Coronary artery (tissue), 2 donors: ENCODE measurements at regions not wholly inside any gene's neighbourhood (a gene's known extent, or its start where the extent isn't known, plus 50 kb on each side); places are given as distances from the start of the nearest gene placed in this dataset.
"Not testable (repeated sequence)": the region's sequence is repeated elsewhere in the genome, so short reads cannot be mapped to it uniquely, and the experiment has no call there.

Experiments
- DNase-seq: peaks from one replicate; pipeline ENCODE4 v3.0.0-alpha.2; 2017; ENCODE audit warnings: low spot score
- H3K27ac ChIP-seq, 2 donors: fragments of 200-600 bp; sonication (generic); one replicate each; pipeline ENCODE4 v1.5.1; 2016 to 2019
- H3K4me3 ChIP-seq: fragments of 200-600 bp; sonication (generic); 2 replicates; pipeline ENCODE4 v1.5.1; 2016; ENCODE audit warnings: mild to moderate bottlenecking, moderate library complexity
- TF ChIP-seq, protein P1 (sequence below): fragments of 200-600 bp; sonication (generic); IDR thresholded peaks from one replicate; pipeline ENCODE4 v1.5.1; 2019; ENCODE audit warnings: antibody characterized with exemption

- TF ChIP-seq, protein P1, sequence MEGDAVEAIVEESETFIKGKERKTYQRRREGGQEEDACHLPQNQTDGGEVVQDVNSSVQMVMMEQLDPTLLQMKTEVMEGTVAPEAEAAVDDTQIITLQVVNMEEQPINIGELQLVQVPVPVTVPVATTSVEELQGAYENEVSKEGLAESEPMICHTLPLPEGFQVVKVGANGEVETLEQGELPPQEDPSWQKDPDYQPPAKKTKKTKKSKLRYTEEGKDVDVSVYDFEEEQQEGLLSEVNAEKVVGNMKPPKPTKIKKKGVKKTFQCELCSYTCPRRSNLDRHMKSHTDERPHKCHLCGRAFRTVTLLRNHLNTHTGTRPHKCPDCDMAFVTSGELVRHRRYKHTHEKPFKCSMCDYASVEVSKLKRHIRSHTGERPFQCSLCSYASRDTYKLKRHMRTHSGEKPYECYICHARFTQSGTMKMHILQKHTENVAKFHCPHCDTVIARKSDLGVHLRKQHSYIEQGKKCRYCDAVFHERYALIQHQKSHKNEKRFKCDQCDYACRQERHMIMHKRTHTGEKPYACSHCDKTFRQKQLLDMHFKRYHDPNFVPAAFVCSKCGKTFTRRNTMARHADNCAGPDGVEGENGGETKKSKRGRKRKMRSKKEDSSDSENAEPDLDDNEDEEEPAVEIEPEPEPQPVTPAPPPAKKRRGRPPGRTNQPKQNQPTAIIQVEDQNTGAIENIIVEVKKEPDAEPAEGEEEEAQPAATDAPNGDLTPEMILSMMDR: no peak
- no peak overlapping the region for H3K4me3 ChIP-seq
- no peak overlapping the region for H3K27ac ChIP-seq
- no peak for DNase-seq
Observed at GRCh38 chr18:39149211-39149806, 1583.7 kb upstream of the CELF4 start.

GRCh38 chr18:39134255-39134654, 1568.7 kb upstream of the CELF4 start:
- Histone ChIP-seq H3K27ac (no peak overlapping the region), H3K4me3 (no peak overlapping the region)
- no peak for DNase-seq
- TF ChIP-seq, protein P1: no peak

GRCh38 chr18:39127538-39127937, 1561.9 kb upstream of the CELF4 start:
- H3K27ac ChIP-seq, H3K4me3 ChIP-seq, DNase-seq: not testable (repeated sequence)

DNA sequence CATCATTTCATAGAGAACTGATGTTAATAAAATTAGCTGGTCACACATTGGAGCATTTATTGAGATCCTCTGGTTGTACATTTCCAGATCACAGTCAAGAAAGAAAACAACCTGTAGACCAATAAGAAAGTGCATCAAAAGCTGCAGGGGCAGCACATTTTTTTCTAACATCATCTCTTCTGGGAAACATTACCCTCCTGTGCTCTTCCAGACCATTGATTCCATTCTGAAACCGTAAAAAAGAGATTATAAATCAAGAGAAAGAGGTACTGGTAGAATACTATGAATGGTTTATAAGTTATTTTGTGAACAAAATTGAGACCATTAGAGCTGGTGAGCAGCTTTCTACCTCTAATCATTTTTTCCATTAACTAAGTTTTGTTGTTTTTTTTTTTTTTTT, 1548.2 kb upstream of the CELF4 start:
- no peak overlapping the region for H3K27ac ChIP-seq
- TF ChIP-seq, protein P1: no peak
- no peak overlapping the region for H3K4me3 ChIP-seq
- no peak for DNase-seq

DNA sequence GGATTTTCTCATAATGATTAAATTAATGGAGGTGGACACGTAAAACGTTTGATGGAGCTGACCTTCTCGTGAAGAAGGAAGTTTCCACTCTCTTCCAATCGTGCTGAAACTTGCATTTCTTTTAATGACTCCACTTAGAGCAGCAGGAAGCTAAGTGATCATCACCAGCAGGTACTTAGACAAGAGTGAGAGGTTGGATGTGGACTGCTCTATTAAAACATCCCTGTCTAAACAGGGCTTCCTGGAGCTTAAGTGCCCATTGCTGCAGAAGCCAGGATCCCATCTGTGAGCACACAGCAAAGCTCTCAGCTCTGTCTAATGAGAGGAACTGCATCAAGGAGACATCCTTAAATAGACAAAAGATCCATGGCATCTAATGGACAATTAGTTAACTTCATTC, 1539.5 kb upstream of the CELF4 start:
- Histone ChIP-seq H3K27ac (no peak overlapping the region), H3K4me3 (no peak overlapping the region)
- TF ChIP-seq, protein P1: no peak
- DNase-seq: no peak

DNA sequence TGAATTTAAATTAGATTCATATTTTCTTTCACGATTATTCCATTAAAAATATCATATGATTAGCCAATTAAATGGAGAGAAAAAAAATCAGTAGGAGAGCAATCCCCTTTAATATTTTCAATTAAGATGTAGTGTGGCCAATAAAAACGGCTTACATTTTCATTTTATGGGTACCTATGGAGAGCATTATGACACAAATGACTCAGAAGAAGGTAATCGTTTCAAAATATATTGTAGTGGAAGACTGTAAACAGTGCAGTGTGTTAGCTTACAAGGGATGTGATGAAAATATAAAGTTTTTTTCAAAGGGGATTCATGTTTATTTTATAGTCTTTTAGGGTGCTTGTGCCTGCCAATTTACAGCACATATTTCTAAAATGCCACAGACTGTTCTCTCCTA, 1507.4 kb upstream of the CELF4 start:
- no peak for DNase-seq
- Histone ChIP-seq H3K27ac (no peak overlapping the region), H3K4me3 (no peak overlapping the region)
- TF ChIP-seq, protein P1: no peak

DNA sequence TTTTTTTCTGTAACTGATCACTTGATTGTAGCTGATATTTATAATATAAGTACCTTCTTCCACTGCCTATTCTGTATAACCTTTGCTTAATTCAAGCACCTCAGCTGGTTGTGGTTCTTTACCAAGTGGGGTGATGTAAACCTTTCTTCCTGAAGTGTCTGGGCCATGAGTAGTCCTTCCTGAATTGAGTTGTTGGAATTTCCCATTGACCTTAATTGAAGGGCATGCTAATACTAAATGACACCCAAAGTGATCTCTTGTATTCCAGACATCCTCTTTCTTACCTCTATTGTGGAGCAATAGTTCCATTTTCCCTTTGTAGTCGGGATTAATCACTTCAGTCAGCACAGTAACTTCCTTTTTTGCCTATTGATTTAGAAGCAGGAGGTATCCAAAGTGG, 1496.8 kb upstream of the CELF4 start:
- Histone ChIP-seq H3K4me3 (no peak overlapping the region), H3K27ac (no peak overlapping the region)
- DNase-seq: no peak
- TF ChIP-seq, protein P1: no peak
